ENCODE measurements at regions not wholly inside any gene's neighbourhood (a gene's known extent, or its start where the extent isn't known, plus 50 kb on each side); places are given as distances from the start of the nearest gene placed in this dataset.
"Not testable (repeated sequence)": the region's sequence is repeated elsewhere in the genome, so short reads cannot be mapped to it uniquely, and the experiment has no call there.

DNA sequence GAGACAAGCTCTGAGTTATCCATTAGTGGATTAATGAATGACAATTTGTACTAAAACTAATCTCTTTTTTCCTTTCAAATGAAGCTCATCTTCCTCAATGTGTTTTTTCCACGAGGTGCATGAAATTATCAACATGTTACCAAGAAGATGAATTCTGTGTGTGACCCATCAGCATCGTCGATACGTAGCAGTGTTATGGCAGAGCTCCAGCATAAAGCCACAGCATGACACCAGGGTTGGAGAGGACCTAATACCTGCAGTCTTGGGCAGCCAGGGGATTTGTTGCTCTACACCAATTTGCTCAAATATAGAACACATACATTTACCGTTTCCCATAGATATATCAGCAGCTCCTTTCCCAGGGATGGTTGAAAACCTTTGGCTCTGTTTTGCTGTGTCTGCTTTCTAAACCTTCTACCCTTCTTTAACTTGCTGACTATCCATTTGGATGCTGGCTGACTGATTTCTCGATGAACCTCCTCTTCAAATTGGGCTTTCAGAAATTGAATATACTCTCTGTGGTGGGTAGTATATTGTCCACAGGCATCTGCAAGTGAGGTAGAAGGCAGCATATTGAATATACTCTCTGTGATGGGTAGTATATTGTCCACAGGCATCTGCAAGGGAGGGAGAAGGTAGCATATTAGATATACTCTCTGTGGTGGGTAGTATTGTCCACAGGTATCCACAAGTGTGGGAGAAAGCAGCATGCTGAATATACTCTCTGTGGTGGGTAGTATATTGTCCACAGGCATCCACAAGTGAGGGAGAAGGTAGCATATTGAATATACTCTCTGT lies 787.4 kb upstream of the TPTE start:
- TF ChIP-seq, protein P1, sequence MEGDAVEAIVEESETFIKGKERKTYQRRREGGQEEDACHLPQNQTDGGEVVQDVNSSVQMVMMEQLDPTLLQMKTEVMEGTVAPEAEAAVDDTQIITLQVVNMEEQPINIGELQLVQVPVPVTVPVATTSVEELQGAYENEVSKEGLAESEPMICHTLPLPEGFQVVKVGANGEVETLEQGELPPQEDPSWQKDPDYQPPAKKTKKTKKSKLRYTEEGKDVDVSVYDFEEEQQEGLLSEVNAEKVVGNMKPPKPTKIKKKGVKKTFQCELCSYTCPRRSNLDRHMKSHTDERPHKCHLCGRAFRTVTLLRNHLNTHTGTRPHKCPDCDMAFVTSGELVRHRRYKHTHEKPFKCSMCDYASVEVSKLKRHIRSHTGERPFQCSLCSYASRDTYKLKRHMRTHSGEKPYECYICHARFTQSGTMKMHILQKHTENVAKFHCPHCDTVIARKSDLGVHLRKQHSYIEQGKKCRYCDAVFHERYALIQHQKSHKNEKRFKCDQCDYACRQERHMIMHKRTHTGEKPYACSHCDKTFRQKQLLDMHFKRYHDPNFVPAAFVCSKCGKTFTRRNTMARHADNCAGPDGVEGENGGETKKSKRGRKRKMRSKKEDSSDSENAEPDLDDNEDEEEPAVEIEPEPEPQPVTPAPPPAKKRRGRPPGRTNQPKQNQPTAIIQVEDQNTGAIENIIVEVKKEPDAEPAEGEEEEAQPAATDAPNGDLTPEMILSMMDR (IDR thresholded peaks at IDR 0.05 in 2 of 3, conservative IDR thresholded peaks at IDR 0.05 in 1 of 3; ENCODE audit: insufficient read depth in 2 of 3, low read depth in 1 of 3, low read length in 3 of 3) = not testable (repeated sequence)
- TF ChIP-seq CHD2 (IDR thresholded peaks at IDR 0.05; ENCODE audit: low read depth, low read length) = not testable (repeated sequence)
- TF ChIP-seq, protein P2, sequence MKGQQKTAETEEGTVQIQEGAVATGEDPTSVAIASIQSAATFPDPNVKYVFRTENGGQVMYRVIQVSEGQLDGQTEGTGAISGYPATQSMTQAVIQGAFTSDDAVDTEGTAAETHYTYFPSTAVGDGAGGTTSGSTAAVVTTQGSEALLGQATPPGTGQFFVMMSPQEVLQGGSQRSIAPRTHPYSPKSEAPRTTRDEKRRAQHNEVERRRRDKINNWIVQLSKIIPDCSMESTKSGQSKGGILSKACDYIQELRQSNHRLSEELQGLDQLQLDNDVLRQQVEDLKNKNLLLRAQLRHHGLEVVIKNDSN (CRISPR knock-in tag; IDR thresholded peaks at IDR 0.05) = not testable (repeated sequence)
